ENCODE measurements at regions not wholly inside any gene's neighbourhood (a gene's known extent, or its start where the extent isn't known, plus 50 kb on each side); places are given as distances from the start of the nearest gene placed in this dataset.

DNA sequence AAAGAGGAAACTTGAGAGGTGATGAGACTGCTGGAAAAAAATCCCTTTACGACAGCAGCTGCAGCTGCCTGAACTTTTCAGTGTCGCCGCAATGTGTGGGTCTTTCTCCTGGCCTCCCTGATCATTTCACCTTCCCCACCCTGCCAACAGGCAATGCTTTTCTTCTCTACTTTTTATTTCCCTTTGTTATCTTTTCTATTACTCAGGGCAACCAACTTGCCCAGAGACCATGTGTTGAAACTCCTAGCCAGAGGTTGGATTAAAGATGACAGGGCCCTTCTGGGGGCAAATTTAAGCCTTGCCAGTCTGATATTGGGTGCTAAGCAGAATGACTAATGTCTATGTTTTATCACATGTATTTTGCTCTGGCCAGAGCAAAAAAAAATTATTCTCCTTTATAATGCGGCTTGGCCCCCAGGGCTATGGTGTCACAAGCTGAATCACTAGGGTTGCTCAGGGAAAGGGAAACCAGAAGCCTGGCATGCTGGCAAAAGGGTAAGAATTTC, 51.5 kb upstream of the CFAP20DC start:
- intact Hi-C loops (cut with DNase I), result no loop called here

More for the DNA sequence above, 51.5 kb upstream of the CFAP20DC start:
- Histone ChIP-seq H3K4me3 (no peak overlapping the region), H3K27ac (no peak overlapping the region), H3K9me3 (peaks cover 0 to 3% (median 0%) of the 10 kb centered on the region in 4 donors), H3K4me1 (peaks cover 0 to 10% (median 3%) of the 10 kb centered on the region in 4 donors), H3K36me3 (no peaks in the 10 kb centered on the region), H3K27me3 (no peaks in the 10 kb centered on the region)
- WGBS, 2 donors, result 95% methylated on average over 4 of the region's 4 CpGs
- DNase-seq, result no peak
- TF ChIP-seq, protein P1, sequence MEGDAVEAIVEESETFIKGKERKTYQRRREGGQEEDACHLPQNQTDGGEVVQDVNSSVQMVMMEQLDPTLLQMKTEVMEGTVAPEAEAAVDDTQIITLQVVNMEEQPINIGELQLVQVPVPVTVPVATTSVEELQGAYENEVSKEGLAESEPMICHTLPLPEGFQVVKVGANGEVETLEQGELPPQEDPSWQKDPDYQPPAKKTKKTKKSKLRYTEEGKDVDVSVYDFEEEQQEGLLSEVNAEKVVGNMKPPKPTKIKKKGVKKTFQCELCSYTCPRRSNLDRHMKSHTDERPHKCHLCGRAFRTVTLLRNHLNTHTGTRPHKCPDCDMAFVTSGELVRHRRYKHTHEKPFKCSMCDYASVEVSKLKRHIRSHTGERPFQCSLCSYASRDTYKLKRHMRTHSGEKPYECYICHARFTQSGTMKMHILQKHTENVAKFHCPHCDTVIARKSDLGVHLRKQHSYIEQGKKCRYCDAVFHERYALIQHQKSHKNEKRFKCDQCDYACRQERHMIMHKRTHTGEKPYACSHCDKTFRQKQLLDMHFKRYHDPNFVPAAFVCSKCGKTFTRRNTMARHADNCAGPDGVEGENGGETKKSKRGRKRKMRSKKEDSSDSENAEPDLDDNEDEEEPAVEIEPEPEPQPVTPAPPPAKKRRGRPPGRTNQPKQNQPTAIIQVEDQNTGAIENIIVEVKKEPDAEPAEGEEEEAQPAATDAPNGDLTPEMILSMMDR (IDR thresholded peaks at IDR 0.05), result no peak
- TF ChIP-seq POLR2A (IDR thresholded peaks at IDR 0.05), result no peak
- no peak for TF ChIP-seq POLR2AphosphoS5 (IDR thresholded peaks at IDR 0.05)
- no peak for TF ChIP-seq EP300 (IDR thresholded peaks at IDR 0.05)

Small RNA genes in the stretch of these regions (small RNA-seq; reads per million reads assigned to genes)
- 0 reads per million in 3 donors for gene RF00017

Data from sigmoid colon (tissue), 6 donors.